ENCODE measurements at regions not wholly inside any gene's neighbourhood (a gene's known extent, or its start where the extent isn't known, plus 50 kb on each side); places are given as distances from the start of the nearest gene placed in this dataset.
A peak's percentile ranks its signal among the peaks of the same experiment; 100 is the strongest.

GRCh38 chr21:32070126-32070525 lies 197.3 kb downstream of the HUNK start:
- H3K27ac ChIP-seq (ENCODE audit: low read depth in 1 of 3, low read length in 2 of 3) = peak overlapping the region in 1 of 3 donors; percentile 48
- DNase-seq (peak in 1 of 2 donors; percentile 54), FAIRE-seq (no peak)
- H3K4me3 ChIP-seq (ENCODE audit: low read depth in 1 of 3, low read length in 3 of 3) = no peak overlapping the region
- no peaks in the 10 kb centered on the region for H3K27me3 ChIP-seq (ENCODE audit: control insufficient read depth in 3 of 3, insufficient read depth in 3 of 3, low read length in 3 of 3)
- H3K9me3 ChIP-seq (ENCODE audit: control insufficient read depth in 2 of 2, insufficient read depth in 1 of 2, low read depth in 1 of 2, low read length in 1 of 2) = peaks cover 0 to 4% of the 10 kb centered on the region in 2 donors
- no peaks in the 10 kb centered on the region for H3K36me3 ChIP-seq (ENCODE audit: control insufficient read depth in 3 of 3, insufficient read depth in 2 of 3, low read depth in 1 of 3, low read length in 3 of 3)
- WGBS, 3 donors = 74 to 97% (median 90%) methylated on average over 5 of the region's 5 CpGs
- H3K4me1 ChIP-seq (ENCODE audit: control insufficient read depth in 3 of 3, insufficient read depth in 2 of 3, low read depth in 1 of 3, low read length in 2 of 3) = peaks cover 0 to 15% (median 0%) of the 10 kb centered on the region in 3 donors

GRCh38 chr21:32065654-32066053 lies 192.8 kb downstream of the HUNK start:
- no peak for DNase-seq
- Histone ChIP-seq H3K4me1 (ENCODE audit: control insufficient read depth in 3 of 3, insufficient read depth in 2 of 3, low read depth in 1 of 3, low read length in 2 of 3) (peaks cover 0 to 7% (median 0%) of the 10 kb centered on the region in 3 donors), H3K36me3 (ENCODE audit: control insufficient read depth in 3 of 3, insufficient read depth in 2 of 3, low read depth in 1 of 3, low read length in 3 of 3) (no peaks in the 10 kb centered on the region), H3K9me3 (ENCODE audit: control insufficient read depth in 2 of 2, insufficient read depth in 1 of 2, low read depth in 1 of 2, low read length in 1 of 2) (no peaks in the 10 kb centered on the region), H3K27me3 (ENCODE audit: control insufficient read depth in 3 of 3, insufficient read depth in 3 of 3, low read length in 3 of 3) (peaks cover 0 to 2% (median 0%) of the 10 kb centered on the region in 3 donors), H3K4me3 (ENCODE audit: low read depth in 1 of 3, low read length in 3 of 3) (no peak overlapping the region), H3K27ac (ENCODE audit: low read depth in 1 of 3, low read length in 2 of 3) (no peak overlapping the region)
- 71 to 87% (median 76%) methylated on average over 10 of the region's 10 CpGs for WGBS, 3 donors
- no peak for FAIRE-seq

GRCh38 chr21:32064281-32064910 lies 191.6 kb downstream of the HUNK start:
- 72 to 85% (median 83%) methylated on average over 6 of the region's 6 CpGs for WGBS, 3 donors
- FAIRE-seq = no peak
- H3K4me3 ChIP-seq (ENCODE audit: low read depth in 1 of 3, low read length in 3 of 3) = no peak overlapping the region

GRCh38 chr21:32062591-32063227 lies 189.9 kb downstream of the HUNK start:
- H3K4me1 ChIP-seq (ENCODE audit: control insufficient read depth in 3 of 3, insufficient read depth in 2 of 3, low read depth in 1 of 3, low read length in 2 of 3) = no peaks in the 10 kb centered on the region
- FAIRE-seq (no peak), DNase-seq (no peak)
- peaks cover 0 to 2% (median 0%) of the 10 kb centered on the region in 3 donors for H3K27me3 ChIP-seq (ENCODE audit: control insufficient read depth in 3 of 3, insufficient read depth in 3 of 3, low read length in 3 of 3)
- H3K27ac ChIP-seq (ENCODE audit: low read depth in 1 of 3, low read length in 2 of 3) = no peak overlapping the region
- 71 to 80% (median 75%) methylated on average over 6 of the region's 6 CpGs for WGBS, 3 donors
- no peaks in the 10 kb centered on the region for H3K9me3 ChIP-seq (ENCODE audit: control insufficient read depth in 2 of 2, insufficient read depth in 1 of 2, low read depth in 1 of 2, low read length in 1 of 2)
- H3K36me3 ChIP-seq (ENCODE audit: control insufficient read depth in 3 of 3, insufficient read depth in 2 of 3, low read depth in 1 of 3, low read length in 3 of 3) = no peaks in the 10 kb centered on the region
- no peak overlapping the region for H3K4me3 ChIP-seq (ENCODE audit: low read depth in 1 of 3, low read length in 3 of 3)

More at GRCh38 chr21:32064281-32064910, 191.6 kb downstream of the HUNK start:
- no peaks in the 10 kb centered on the region for H3K9me3 ChIP-seq (ENCODE audit: control insufficient read depth in 2 of 2, insufficient read depth in 1 of 2, low read depth in 1 of 2, low read length in 1 of 2)
- no peaks in the 10 kb centered on the region for H3K36me3 ChIP-seq (ENCODE audit: control insufficient read depth in 3 of 3, insufficient read depth in 2 of 3, low read depth in 1 of 3, low read length in 3 of 3)
- DNase-seq = no peak
- H3K27me3 ChIP-seq (ENCODE audit: control insufficient read depth in 3 of 3, insufficient read depth in 3 of 3, low read length in 3 of 3) = peaks cover 0 to 2% (median 0%) of the 10 kb centered on the region in 3 donors
- H3K27ac ChIP-seq (ENCODE audit: low read depth in 1 of 3, low read length in 2 of 3) = no peak overlapping the region
- no peaks in the 10 kb centered on the region for H3K4me1 ChIP-seq (ENCODE audit: control insufficient read depth in 3 of 3, insufficient read depth in 2 of 3, low read depth in 1 of 3, low read length in 2 of 3)

- Histone ChIP-seq H3K4me3 (ENCODE audit: low read depth in 1 of 3, low read length in 3 of 3) (no peak overlapping the region), H3K4me1 (ENCODE audit: control insufficient read depth in 3 of 3, insufficient read depth in 2 of 3, low read depth in 1 of 3, low read length in 2 of 3) (no peaks in the 10 kb centered on the region), H3K9me3 (ENCODE audit: control insufficient read depth in 2 of 2, insufficient read depth in 1 of 2, low read depth in 1 of 2, low read length in 1 of 2) (no peaks in the 10 kb centered on the region), H3K36me3 (ENCODE audit: control insufficient read depth in 3 of 3, insufficient read depth in 2 of 3, low read depth in 1 of 3, low read length in 3 of 3) (no peaks in the 10 kb centered on the region), H3K27me3 (ENCODE audit: control insufficient read depth in 3 of 3, insufficient read depth in 3 of 3, low read length in 3 of 3) (peaks cover 0 to 2% (median 0%) of the 10 kb centered on the region in 3 donors), H3K27ac (ENCODE audit: low read depth in 1 of 3, low read length in 2 of 3) (no peak overlapping the region)
- FAIRE-seq (no peak), DNase-seq (no peak)
- 80 to 88% (median 87%) methylated on average over 1 of the region's 1 CpG for WGBS, 3 donors
Measured at GRCh38 chr21:32061729-32062128, 188.9 kb downstream of the HUNK start.

- DNase-seq (no peak), FAIRE-seq (no peak)
- peaks cover 0 to 3% of the 10 kb centered on the region in 2 donors for H3K9me3 ChIP-seq (ENCODE audit: control insufficient read depth in 2 of 2, insufficient read depth in 1 of 2, low read depth in 1 of 2, low read length in 1 of 2)
- 78 to 81% (median 81%) methylated on average over 8 of the region's 8 CpGs for WGBS, 3 donors
- no peak overlapping the region for H3K27ac ChIP-seq (ENCODE audit: low read depth in 1 of 3, low read length in 2 of 3)
- peaks cover 0 to 5% (median 0%) of the 10 kb centered on the region in 3 donors for H3K27me3 ChIP-seq (ENCODE audit: control insufficient read depth in 3 of 3, insufficient read depth in 3 of 3, low read length in 3 of 3)
- no peaks in the 10 kb centered on the region for H3K4me1 ChIP-seq (ENCODE audit: control insufficient read depth in 3 of 3, insufficient read depth in 2 of 3, low read depth in 1 of 3, low read length in 2 of 3)
- no peak overlapping the region for H3K4me3 ChIP-seq (ENCODE audit: low read depth in 1 of 3, low read length in 3 of 3)
- no peaks in the 10 kb centered on the region for H3K36me3 ChIP-seq (ENCODE audit: control insufficient read depth in 3 of 3, insufficient read depth in 2 of 3, low read depth in 1 of 3, low read length in 3 of 3)
Measured at GRCh38 chr21:32056791-32057190, 184.0 kb downstream of the HUNK start.

- DNase-seq (no peak), FAIRE-seq (no peak)
- H3K9me3 ChIP-seq (ENCODE audit: control insufficient read depth in 2 of 2, insufficient read depth in 1 of 2, low read depth in 1 of 2, low read length in 1 of 2) = peaks cover 0 to 7% of the 10 kb centered on the region in 2 donors
- H3K27ac ChIP-seq (ENCODE audit: low read depth in 1 of 3, low read length in 2 of 3) = no peak overlapping the region
- peaks cover 0 to 3% (median 0%) of the 10 kb centered on the region in 3 donors for H3K27me3 ChIP-seq (ENCODE audit: control insufficient read depth in 3 of 3, insufficient read depth in 3 of 3, low read length in 3 of 3)
- 63 to 76% (median 72%) methylated on average over 3 of the region's 3 CpGs for WGBS, 3 donors
- no peak overlapping the region for H3K4me3 ChIP-seq (ENCODE audit: low read depth in 1 of 3, low read length in 3 of 3)
- no peaks in the 10 kb centered on the region for H3K4me1 ChIP-seq (ENCODE audit: control insufficient read depth in 3 of 3, insufficient read depth in 2 of 3, low read depth in 1 of 3, low read length in 2 of 3)
- no peaks in the 10 kb centered on the region for H3K36me3 ChIP-seq (ENCODE audit: control insufficient read depth in 3 of 3, insufficient read depth in 2 of 3, low read depth in 1 of 3, low read length in 3 of 3)
Measured at GRCh38 chr21:32055305-32055704, 182.5 kb downstream of the HUNK start.
